ENCODE measurements at regions not wholly inside any gene's neighbourhood (a gene's known extent, or its start where the extent isn't known, plus 50 kb on each side); places are given as distances from the start of the nearest gene placed in this dataset.

DNA sequence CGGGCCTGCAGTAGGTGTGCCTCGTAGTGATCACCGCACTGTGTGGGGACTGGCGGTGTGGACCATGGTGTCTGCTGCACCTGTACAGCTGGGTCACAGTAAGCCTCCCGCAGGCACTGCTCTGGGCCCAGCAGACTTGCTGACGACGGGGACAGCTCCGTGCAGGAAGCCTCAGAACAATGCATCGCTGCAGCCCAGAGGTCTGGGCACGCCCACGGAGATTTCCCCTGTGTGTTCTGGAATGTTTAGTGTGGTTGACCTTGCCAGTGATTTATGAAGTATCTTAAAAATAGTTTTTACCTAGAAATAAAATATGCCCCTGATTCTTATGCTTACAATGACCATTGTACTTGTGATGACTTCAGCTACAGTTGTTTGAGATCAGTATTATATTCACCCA, 59.1 kb upstream of the ZNF32 start:
- Histone ChIP-seq H3K9me3 (replicated peaks in 1 of 2; ENCODE audit: control insufficient read depth in 1 of 2, insufficient read depth in 1 of 2, low read length in 2 of 2) (no peaks in the 10 kb centered on the region), H3K27me3 (ENCODE audit: control insufficient read depth in 2 of 2, insufficient read depth in 2 of 2, low read length in 2 of 2) (no peaks in the 10 kb centered on the region), H3K4me2 (replicated peaks; ENCODE audit: extremely low read depth, low read length, poor library complexity, severe bottlenecking) (no peak overlapping the region), H2AFZ (ENCODE audit: insufficient read depth, low read depth, low read length, poor library complexity, severe bottlenecking) (no peak overlapping the region), H3K4me1 (ENCODE audit: control insufficient read depth in 1 of 2, insufficient read depth in 2 of 2, low read length in 2 of 2) (no peaks in the 10 kb centered on the region), H3K79me2 (ENCODE audit: insufficient read depth, low read length) (no peaks in the 10 kb centered on the region), H3K27ac (ENCODE audit: low read depth in 1 of 2, low read length in 2 of 2) (no peak overlapping the region), H3K36me3 (replicated peaks in 1 of 2; ENCODE audit: control insufficient read depth in 1 of 2, insufficient read depth in 2 of 2, low read length in 2 of 2) (no peaks in the 10 kb centered on the region), H3K4me3 (replicated peaks in 1 of 3; ENCODE audit: low read depth in 2 of 3, low read length in 3 of 3) (no peak overlapping the region), H4K20me1 (ENCODE audit: insufficient read depth, low read length) (no peaks in the 10 kb centered on the region), H3K9ac (ENCODE audit: insufficient read depth, low read length, poor library complexity, severe bottlenecking) (no peak overlapping the region)
- H3K27me3 Mint-ChIP-seq (ENCODE audit: low read depth in 3 of 3), result peaks cover 1 to 6% (median 3%) of the 10 kb centered on the region in 3 donors
- no peak for DNase-seq
- no peak for TF ChIP-seq CTCF (IDR thresholded peaks at IDR 0.05)
- H3K4me1 Mint-ChIP-seq, result no peaks in the 10 kb centered on the region
- intact Hi-C loops (cut with micrococcal nuclease), result no loop called here
- H3K36me3 Mint-ChIP-seq, result no peaks in the 10 kb centered on the region
- WGBS (ENCODE audit: insufficient coverage), result 78% methylated on average over 9 of the region's 11 CpGs
- H3K9me3 Mint-ChIP-seq, result no peaks in the 10 kb centered on the region
- no peak overlapping the region for H3K27ac Mint-ChIP-seq
- H3K4me3 Mint-ChIP-seq, result no peak overlapping the region

DNA sequence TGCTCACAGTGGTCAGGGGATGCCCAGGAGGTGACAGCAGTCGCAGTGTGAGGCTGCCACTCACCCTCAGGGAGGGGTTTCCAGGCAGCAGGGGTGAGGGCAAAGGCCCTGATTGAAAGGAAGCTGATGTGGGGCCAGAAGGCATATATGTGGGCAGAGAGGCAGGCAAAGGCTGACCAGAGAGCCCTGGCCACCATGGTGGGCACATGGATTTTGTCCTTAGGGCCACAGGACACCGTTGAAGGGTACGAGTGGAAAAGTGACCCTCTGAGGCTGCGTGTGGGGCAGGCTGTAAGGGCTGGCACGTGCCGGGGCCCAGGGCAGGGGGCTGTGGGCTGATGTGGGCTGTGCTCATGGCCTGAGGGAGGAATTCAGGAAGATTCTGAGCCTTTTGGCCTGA, 57.5 kb upstream of the ZNF32 start:
- H3K4me3 ChIP-seq (replicated peaks in 1 of 3; ENCODE audit: low read depth in 2 of 3, low read length in 3 of 3), result no peak overlapping the region
- no peaks in the 10 kb centered on the region for H3K9me3 Mint-ChIP-seq
- H3K79me2 ChIP-seq (ENCODE audit: insufficient read depth, low read length), result no peaks in the 10 kb centered on the region
- H3K4me3 Mint-ChIP-seq, result no peak overlapping the region
- WGBS (ENCODE audit: insufficient coverage), result 91% methylated on average over 5 of the region's 6 CpGs
- DNase-seq, result no peak
- no peak overlapping the region for H3K9ac ChIP-seq (ENCODE audit: insufficient read depth, low read length, poor library complexity, severe bottlenecking)
- H3K27me3 ChIP-seq (ENCODE audit: control insufficient read depth in 2 of 2, insufficient read depth in 2 of 2, low read length in 2 of 2), result no peaks in the 10 kb centered on the region
- H3K27me3 Mint-ChIP-seq (ENCODE audit: low read depth in 3 of 3), result peaks cover 3 to 5% (median 4%) of the 10 kb centered on the region in 3 donors
- H3K36me3 Mint-ChIP-seq, result no peaks in the 10 kb centered on the region
- no peaks in the 10 kb centered on the region for H4K20me1 ChIP-seq (ENCODE audit: insufficient read depth, low read length)
- no peaks in the 10 kb centered on the region for H3K4me1 Mint-ChIP-seq
- intact Hi-C loops (cut with micrococcal nuclease), result no loop called here
- TF ChIP-seq CTCF (IDR thresholded peaks at IDR 0.05), result no peak
- H3K27ac ChIP-seq (ENCODE audit: low read depth in 1 of 2, low read length in 2 of 2), result no peak overlapping the region
- H3K27ac Mint-ChIP-seq, result peak overlapping the region in 1 of 7 donors; percentile 72
- no peak overlapping the region for H2AFZ ChIP-seq (ENCODE audit: insufficient read depth, low read depth, low read length, poor library complexity, severe bottlenecking)
- no peaks in the 10 kb centered on the region for H3K4me1 ChIP-seq (ENCODE audit: control insufficient read depth in 1 of 2, insufficient read depth in 2 of 2, low read length in 2 of 2)
- no peak overlapping the region for H3K4me2 ChIP-seq (replicated peaks; ENCODE audit: extremely low read depth, low read length, poor library complexity, severe bottlenecking)
- H3K9me3 ChIP-seq (replicated peaks in 1 of 2; ENCODE audit: control insufficient read depth in 1 of 2, insufficient read depth in 1 of 2, low read length in 2 of 2), result no peaks in the 10 kb centered on the region
- H3K36me3 ChIP-seq (replicated peaks in 1 of 2; ENCODE audit: control insufficient read depth in 1 of 2, insufficient read depth in 2 of 2, low read length in 2 of 2), result no peaks in the 10 kb centered on the region
